ENCODE measurements at regions not wholly inside any gene's neighbourhood (a gene's known extent, or its start where the extent isn't known, plus 50 kb on each side); places are given as distances from the start of the nearest gene placed in this dataset.
A peak's percentile ranks its signal among the peaks of the same experiment; 100 is the strongest.

DNA sequence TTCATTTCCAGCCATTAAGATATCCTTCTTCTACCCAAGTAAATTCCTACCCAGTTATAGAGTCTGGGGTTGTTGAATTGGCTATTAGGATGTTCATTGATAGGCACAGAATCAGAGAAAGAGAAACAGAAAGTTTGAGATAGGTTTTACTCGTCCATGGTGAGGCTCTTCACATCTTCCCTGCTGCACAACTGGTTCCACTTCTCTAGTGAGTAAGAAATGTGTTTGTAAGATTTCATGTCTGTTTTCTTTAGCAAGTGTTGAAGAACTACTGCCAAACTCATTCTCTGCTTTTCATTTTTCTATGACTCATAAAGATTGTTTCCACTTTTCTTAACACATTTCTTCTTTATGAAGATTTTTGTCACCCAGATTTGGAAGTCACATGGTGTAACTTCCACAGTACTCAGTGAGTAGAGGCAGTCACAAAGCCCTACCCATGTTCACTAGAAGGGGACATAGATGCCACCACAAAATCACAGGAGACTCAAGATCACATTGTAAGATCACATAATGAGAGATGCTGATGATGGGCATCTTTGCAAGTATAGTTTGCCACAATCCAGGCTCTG lies 152.3 kb downstream of the SNX7 start:
- DNase-seq: no peak

DNA sequence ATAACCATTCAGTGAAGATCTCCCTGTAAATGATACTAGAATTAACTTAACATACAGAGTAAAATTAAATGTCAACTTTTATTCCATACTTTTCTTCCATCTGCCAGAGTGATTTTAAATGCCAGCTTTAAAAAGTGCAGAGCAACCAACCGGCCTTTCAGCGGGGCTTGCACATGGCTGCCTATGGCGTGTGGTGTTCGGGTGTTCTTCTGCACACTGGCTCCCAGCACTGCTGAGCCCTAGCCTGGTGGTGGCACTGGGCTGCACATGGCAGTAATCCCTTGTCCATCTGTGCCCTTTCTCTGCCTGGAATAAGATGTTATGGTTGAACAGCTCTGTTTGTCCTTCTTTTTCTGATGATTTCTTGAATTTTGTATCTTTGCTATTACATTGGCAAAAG lies 156.3 kb downstream of the SNX7 start:
- DNase-seq: peak; percentile 62

DNA sequence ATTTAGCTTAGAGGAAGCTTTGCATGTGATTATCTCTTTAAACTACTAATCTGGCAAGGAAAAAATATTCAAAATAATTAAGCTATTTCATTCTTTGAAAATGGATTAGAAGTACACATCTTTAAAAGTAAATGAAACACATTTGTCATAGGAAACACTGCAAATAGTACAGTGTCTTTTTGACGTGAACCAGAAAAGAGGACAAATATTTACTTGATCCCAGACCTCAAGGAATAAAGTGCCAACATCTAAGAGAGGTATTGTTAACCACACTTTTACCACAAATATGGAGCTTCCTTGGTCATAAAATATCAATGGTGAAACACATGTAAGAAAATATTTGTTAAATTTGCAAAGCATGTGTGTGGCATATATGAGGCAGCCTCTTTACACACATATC lies 159.9 kb downstream of the SNX7 start:
- DNase-seq: no peak

DNA sequence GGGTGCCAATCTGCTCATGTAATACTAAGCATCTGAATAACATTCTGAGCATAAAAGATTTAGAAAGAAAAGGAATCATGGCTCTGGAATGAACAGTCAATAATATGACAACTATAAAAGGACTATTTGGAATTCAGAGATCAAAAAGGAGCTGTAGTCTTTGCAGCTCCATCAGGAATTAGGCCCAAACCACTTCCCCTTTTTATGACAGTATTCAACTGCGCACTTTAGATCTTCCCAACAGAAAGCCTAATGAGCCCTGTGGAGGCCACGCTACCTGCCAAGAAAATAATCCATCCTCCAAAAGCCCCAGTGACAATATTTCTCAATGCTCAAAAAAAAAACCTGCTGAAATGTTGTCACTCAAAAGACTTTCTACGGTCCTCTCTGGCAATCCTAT lies 163.2 kb downstream of the SNX7 start:
- DNase-seq: no peak

DNA sequence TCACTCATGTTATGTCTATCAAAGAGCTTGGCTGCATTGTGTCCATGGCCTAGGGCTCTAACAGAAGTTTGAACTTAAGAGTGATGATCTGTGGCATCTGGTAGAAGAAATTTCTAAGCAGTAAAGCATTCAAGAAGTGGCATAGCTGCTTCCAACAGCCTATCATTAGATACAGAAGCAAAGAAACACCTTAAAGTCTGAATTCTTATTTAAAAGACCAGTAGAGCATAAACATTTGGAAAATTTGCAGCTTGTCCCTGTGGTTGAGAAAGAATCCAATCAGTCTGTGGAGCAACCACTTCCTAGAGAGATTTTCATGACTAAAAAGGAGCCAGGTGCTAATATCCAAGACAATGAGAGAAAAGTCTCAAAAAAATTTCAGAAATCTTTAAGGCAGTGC lies 165.5 kb downstream of the SNX7 start:
- no peak for DNase-seq

DNA sequence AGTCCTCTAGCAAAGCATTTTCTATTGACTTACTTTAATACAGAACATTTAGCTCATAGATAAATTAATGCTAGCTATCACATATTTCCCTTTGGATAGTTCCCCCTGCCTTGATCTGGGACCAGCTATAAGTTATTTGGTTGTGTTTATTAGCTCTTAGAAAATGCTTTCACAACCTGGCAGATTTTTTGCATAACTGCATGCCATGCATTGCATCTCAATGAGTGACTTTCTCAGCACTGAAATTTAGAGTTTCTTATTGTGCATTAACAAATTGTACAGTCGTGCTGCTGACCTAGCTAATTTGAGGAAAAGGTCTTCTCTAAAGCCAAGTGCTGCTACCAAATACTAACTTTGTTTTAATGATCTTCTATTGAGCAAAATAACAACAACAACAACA lies 164.8 kb downstream of the PLPPR5 start:
- no peak for DNase-seq

Data from NCI-H82 (cell line).